Lung microvascular endothelial cell (primary cell): ENCODE measurements at regions not wholly inside any gene's neighbourhood (a gene's known extent, or its start where the extent isn't known, plus 50 kb on each side); places are given as distances from the start of the nearest gene placed in this dataset.

ENCODE experiments used
- DNase-seq, 2 donors: peaks; one replicate each; pipeline versions ENCODE4 v3.0.0 to v3.0.0-alpha.2; 2010; ENCODE audit warnings: low read depth in 2 of 2

DNA sequence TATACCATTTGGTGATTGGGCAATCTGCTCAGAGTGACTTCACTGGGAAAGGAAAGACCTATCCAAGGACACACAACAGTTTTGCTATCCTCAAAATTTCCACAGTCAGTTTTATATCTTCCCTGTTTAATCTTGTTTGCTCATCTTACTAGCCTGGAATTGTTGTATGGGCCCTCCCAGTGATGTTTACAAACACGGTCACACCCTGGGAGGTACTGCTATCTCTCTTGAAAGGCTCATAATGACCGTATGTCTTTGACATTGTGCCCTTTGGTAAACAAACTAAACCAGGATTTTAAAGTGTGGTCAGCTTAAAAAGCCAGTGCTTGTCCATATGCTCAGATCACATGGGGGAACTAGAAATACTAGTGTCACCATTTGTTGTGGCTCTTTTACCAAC is 277.0 kb downstream of the CDH2 start:
- no peak for DNase-seq

DNA sequence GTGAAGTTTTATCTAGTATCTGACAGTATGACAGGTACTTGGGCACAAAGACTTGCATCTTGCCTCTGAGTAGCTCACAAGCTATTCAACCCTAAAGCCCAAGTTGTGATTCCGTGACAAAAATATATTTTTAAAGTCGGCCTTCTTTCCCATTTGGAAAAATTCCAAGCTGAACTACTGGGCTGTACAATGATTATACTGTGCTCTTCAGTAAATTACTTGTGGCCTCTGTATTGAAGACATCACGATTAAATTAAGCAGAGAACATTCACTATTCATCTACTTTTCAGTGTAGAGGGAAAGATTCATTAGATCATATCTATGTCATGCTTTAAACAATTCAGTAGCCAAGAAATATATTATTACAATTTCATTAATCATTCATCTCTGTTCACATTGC is 282.2 kb downstream of the CDH2 start:
- DNase-seq, result no peak

DNA sequence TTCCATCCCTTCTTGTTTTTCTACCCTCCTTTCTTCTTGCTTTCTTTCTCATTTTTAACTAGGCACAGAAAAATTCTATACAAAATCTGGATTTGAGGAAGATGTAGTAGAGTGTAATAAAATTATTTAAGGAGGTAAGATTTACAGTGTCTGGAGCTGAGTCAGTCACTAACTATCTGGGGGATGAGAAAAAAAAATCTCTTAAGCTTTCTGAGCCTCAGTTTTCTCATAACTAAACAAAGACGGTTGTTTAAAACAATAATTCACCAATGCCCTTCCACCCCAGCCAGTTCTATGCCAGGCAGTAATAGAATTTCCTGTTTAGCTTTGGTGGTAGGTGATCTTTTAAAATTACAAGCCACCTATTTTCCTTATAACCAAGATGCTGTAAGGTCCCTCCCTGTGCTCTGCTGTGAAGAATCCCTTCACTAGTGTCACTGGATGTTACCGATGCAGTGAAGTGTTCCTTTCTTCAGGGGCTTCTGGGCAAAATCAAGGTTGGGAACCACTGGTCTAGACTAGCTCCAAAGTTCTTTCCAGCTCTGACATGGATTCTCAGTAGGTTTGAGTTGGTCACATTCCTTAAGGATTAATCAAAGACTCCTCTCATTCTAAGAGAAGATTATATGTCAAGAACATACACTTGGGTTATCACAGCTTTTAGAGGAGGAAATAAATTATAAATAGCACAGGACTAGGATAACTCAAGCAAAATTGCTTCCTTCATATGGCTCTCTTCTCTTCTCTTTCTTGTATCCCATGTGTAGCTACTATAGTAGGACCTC is 289.0 kb downstream of the CDH2 start:
- DNase-seq, result no peak

DNA sequence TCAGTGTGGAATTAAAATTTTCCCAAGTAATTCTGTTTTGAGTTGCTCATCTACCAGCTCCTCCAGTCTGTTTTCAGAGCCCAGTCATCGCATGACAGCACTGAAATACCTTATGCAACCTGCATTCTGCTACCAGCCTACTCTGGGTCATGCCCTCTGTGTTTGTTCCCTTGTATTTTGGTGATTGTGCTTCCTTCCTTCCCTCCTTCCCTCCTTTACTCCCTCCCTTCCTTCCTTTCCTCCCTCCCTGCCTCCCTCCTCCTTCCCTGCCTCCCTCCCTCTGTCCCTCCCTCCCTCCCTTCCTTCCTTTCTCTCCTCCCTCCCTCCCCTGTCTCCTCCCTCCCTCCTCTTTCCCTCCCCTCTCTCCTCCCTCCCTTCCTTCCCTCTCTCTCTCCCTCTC is 289.6 kb downstream of the CDH2 start:
- no peak for DNase-seq

DNA sequence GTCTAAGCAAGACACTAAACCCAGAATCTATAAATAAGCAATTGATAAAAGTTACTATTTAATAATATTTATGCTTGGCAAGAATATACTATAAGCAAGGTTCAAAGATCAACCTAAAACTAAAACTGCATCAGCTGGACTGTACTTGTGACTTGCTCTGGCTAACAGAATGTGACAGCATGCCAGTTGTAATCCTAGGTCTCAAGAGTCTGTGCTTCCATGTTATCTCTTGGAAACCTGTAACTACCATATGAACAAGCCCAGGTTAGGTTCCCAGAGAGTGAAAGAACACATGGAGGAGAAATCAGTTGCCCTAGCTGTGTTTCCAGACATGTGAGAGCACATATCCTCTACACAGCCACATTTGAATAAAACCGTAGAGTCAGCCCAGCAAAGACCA is 297.4 kb downstream of the CDH2 start:
- no peak for DNase-seq

DNA sequence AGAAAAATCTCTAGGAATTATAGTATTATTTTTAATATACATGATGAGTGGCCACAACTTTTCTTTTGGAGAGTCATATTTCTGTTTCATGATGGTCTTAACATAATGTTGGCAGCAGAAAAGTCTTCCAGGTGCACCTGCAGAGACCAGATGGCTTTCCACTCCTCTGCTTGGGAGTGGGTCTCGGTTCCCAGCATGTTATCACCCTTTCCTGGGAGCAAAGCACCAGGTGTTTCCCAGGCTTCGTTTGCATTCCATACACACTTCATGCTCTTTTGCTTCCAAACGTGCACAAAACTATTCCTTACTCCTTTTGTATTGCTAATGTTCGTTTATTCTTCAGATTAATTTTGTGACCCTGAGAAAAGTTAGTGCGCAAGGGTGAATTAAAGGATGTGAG is 305.2 kb downstream of the CDH2 start:
- no peak for DNase-seq

DNA sequence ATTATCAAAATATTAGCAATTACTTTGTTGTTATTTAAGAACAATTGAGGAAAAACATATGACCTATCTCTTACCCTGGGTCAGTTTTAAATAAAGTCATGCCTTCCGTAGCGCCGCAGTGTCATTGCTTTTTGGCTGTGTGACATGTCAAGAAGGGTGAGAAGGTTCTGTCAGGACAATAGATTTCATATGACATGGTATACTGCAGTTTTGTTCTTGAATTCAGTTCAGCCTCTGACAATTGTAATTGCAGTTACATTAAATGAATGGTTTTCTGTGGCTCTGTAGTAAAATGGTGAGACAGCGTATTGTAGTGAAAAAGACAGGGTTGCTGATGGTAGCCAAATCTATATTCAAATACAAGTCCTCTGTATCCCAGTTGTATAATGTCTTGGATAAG is 307.2 kb downstream of the CDH2 start:
- DNase-seq, result no peak

DNA sequence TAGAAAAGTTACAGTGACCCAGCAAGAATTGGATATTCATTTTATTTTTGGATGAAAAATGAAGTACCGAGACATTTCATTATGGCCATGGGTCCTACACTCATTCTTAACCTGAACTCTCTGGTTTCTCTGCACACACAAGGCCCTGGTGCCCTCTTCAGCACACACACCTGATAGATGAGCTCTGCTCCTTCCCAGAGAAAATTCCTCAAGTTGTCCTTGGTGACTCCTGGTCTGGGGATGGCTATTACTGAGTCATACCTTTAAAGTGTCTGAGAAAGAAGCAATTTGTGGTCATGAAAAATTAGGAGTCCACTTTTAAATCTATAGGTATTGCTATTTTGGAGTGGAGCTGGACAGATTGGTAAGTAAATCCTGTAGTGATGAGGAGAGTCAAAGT is 311.5 kb downstream of the CDH2 start:
- no peak for DNase-seq

DNA sequence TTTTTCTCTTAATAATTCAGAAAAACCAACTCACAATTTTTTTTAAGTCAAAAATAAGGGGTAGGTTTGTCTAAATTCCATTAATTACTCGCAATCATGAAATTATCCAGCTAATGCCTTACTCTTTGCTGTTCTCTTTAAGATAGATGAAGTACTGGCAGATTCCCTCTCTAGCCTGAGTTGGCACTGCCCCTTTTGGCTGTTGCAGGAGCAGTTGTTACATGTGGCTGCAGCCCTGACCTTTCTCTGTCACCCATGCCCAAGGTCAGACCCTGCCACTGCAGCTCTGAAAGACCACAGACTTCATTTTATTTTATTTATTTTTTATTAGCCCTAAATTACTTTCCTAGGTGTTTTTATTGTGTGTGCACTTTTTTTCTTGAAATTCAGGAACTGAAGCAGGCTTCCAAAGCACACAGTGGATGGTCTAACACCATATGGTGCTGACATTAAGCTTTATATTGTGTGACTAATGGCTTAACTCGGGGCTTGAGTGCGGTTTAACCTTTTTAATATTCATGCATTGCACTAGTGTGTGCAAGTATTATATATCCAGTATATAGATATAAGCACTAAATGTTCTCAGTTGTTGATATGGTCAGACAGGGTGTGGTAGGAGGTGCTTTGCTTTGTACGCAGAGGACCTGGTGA is 313.0 kb downstream of the CDH2 start:
- DNase-seq, result no peak

DNA sequence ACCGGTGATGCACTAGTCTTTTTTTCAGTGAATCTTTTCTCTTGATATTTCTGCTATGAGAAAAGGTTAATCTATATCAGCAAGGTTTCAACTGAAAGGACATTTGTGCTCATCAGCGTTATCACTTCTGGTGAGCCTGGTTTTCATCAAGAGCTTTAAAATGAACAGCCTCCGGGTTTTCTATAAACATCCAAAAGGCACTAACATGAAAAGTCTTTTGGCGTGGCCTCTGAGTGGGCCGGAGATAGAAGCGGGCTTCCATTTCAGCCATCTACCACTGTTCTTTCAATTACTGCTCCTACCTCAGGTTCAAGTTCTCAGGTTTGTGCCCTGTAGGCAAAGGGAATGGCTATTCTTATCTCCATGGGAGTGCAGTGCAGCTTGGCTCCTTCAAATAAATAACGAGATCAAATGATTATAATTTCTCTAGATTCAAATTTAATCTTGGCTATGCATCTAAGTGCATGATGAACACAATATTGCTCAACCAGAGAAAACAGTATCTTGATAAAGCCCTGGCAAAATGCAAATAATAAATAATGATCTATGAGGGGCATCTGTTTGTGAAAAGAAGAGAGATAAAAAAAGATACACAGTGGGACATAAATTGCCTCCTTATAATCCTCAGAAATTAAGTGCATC is 314.8 kb downstream of the CDH2 start:
- no peak for DNase-seq

DNA sequence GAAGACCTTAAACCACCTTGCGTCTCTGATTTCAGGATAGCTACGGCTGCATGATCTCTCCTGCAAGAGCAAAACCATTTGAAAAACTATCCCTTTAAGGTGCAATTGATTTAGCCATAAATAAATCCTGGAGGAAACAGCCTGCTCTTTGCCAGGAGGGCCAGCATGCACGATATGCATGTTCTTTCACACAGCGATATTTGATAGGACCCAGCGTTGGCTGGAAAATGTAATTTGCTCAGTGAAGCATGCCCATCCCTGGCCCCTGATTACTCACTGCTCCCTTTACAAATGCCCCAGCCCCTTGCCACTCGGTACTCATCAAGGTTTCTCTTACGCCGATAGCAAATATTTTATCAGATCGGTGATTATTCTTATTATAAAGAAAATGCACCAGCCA is 315.4 kb downstream of the CDH2 start:
- DNase-seq, result no peak

DNA sequence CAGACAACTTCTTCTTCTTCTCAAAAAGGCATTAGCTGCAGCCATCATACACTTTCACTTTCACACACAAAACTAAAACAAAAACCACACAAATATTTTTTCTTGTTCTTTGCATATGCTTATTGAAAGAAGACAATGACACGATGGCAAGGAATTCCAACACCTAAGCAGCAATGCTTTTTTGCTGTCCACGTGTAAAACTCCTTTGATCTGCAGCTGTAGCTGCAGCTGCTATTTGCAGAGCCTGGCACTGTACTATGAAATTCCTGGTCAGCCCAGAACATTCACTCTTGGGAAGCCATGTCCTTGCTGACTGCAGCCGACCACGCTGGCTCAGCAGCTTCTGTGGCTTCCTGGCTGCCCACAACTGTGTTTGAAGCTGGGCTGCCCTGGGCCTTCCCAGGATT is 316.2 kb downstream of the CDH2 start:
- no peak for DNase-seq

DNA sequence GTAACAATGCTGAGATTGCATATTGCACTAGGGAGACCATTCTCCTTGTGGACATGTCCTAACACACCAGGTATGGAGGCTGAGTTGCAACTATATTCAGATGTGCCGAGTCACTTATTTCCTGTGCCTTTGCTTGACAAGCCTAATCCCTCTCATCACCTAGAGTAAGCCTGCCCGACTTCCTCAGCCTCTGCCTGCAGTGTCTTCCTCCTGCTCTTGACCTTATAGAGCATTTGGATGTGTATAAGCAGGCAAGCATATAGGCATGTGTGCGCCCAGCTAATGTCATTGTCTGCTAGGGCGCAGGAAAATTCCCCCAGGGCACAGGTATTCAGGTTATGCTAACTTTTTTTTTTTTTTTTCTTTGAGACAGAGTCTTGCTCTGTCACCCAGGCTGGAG is 316.9 kb downstream of the CDH2 start:
- DNase-seq, result no peak

DNA sequence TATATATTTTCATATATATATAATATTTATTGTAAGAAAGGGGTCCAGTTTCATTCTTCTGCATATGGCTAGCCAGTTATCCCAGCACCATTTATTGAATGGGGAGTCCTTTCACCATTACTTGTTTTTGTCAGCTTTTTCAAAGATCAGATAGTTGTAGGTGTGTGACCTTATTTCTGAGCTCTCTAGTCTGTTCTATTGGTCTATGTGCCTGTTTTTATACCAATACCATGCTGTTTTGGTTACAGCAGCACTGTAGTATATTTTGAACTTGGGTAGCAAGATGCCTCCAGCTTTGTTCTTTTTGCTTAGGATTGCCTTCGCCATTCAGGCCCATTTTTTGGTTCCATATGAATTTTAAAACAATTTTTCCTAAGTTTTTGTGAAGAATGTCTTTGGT is 320.1 kb downstream of the CDH2 start:
- DNase-seq, result no peak

DNA sequence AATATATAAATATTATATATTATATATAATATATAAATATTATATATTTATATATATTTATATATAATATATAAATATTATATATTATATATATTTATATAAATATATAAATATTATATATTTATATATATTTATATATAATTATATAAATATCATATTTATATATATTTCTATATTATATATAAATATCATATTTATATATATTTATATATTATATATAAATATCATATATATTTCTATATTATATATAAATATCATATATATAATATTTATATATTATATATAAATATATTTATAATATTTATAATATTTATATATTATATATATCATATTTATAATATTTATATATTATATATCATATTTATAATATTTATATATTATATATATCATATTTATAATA is 321.4 kb downstream of the CDH2 start:
- DNase-seq, result no peak

DNA sequence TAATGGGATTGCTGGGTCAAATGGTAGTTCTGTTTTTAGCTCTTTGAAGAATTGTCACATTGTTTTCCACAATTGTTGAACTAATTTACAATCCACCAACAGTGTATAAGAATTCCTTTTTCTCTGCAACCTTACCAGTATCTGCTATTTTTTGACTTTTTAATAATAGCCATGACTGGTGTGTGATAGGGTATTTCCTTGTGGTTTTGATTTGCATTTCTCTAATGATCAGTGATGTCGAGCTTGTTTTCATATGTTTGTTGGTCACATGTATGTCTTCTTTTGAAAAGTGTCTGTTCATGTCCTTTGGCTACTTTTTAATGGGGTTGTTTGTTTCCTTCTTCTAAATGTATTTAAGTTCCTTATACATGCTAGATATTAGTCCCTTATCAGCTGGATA is 322.3 kb downstream of the CDH2 start:
- DNase-seq, result no peak

DNA sequence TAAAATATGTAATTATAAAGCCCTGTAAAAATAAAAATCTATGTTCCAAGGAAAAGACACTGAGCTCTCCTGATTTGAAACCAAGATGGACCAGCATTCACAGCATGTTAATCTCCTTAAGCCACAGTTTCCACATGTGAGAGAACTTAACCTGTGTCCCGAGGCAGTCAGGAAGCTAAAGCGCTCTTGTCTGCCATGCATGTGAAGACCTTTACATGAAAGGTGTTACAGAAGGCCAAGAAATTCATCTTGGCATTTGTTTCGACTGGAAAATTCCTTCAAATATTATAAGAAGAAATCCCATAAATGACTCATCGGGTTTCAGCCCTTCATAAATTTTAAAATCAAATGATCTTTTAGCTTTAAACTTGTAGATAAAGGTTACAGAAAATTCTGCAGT is 328.6 kb downstream of the CDH2 start:
- DNase-seq, result no peak

DNA sequence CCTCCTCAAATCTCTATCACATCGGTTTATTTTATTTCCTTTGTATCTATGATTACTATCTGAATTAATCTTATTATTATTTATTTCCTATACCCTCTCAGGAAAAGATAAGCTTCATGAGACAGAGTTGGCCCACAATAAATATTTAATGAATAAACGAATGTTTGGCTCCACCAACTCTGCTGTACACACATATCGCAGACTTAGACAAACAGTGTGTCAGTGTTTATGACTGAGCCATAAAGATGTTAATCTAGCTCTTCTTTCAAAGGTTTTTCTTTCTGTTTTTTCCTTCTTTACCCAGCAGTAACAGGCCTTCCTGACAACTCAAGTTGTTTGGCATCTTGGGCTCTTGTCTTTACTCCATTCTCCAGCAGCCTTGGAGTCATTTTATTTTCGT is 329.5 kb downstream of the CDH2 start:
- DNase-seq, result no peak

DNA sequence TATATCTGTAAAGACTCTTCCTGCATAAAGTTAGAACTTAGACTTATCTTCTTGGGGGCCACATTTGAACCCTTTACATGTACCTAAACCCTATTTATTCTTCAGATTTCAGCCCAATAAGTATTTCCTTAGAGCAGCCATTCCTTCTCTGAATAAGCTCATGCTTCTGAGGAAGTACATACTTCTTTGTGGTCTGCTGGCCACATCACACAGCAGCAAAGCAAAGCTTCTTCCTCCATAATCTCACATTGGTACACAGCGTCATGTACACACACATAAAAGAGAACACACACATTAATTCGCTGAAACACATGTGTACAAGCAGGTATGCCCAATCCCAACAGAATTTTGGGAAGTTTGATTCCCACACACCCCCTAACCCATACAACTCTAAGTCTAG is 331.0 kb downstream of the CDH2 start:
- DNase-seq, result no peak

DNA sequence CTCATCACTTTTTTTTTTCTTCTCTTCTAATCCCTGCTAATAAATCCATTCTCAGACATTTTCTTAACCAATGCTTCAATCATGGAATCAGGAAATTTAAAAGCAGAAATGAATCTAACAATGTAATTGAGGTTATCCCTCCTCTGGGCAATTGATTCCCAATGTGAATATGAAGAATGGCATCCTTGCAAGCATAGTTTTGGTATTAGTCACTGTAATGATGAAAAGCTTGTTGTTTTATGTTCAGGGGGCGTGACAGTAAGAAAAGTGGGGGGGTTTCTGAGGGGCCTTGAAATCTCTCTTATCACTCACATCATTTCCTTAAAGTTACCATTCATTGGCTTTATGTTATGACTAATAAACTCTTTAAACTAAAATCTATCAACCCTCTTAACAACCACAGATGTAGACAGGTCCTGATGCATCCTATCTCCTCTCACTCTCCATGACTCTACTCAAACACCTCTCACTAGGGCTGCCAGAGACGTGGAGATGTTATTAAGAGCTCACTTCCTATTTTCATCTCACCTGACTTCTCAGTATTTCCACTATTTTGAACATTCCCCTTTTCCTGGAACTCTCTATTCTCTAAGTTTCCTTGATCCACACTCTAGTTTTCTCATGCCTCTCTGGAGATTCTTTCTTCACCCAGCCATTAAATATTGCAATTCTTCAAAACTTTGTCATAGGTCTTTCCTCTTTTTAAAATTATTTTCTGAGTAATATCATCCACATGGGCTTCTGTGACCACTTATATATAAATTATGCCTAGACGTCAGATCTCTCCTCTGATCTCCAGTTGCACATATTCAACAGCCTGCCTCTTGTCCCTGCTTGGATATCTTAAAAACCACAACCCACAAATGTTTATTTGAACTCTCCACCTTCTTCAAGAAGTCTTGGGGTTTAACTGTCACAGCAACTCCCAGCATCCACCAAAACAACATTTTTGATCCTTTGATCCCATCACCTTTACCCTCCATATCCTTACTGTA is 332.9 kb downstream of the CDH2 start:
- peak in 1 of 2 donors; percentile 24 for DNase-seq

DNA sequence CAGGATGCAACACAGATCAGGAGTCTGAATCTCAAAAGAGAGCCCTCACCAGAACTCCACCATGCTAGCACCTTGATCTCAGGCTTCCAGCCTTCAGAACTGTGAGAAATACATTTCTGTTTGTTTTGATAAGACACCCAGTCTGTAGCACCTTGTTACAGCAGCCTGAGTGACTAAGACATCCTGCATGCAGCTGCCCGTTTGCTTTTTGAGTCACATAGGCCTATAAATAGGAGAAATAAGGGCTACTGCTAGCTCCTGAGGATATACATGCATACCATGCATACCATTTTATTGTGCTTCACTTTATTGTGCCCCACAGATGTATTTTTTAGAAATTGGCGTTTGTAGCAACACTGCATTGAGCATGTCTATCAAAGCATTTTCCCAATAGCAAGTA is 337.8 kb downstream of the CDH2 start:
- DNase-seq, result peak in 1 of 2 donors; percentile 69

DNA sequence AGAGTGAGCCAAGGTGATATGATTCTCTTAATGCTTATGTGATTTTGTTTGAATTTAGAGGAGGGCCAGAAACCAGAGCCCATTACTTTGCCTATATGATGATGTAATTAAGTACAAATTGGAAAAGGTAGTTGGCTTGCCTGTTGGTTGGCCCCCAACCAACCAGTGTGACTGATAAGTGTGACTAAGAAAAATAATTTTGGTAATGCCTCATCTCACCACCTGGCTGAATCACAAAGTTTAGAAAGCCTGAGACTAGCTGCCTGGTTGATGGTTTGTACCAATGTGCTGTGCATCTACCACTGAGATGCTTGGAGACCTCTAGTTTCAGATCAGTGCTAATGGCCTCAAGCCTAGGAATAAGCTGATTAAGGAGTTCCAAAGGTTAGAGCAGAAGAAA is 338.7 kb downstream of the CDH2 start:
- no peak for DNase-seq
